22Rv1 (cell line): ENCODE measurements at regions not wholly inside any gene's neighbourhood (a gene's known extent, or its start where the extent isn't known, plus 50 kb on each side); places are given as distances from the start of the nearest gene placed in this dataset.

Source experiments
- ZFX ChIP-seq: fragments of 450-650 bp; IDR thresholded peaks from 2 replicates; pipeline ENCODE4 v1.6.1; 2017; ENCODE audit warnings: antibody characterized with exemption, borderline replicate concordance
- TF ChIP-seq, protein P1 (sequence below): fragments of 450-650 bp; IDR thresholded peaks from 2 replicates; pipeline ENCODE4 v1.5.1; 2017; ENCODE audit warnings: mild to moderate bottlenecking

GRCh38 chr10:128995676-128996075, 471.4 kb upstream of the MGMT start:
- TF ChIP-seq, protein P1, sequence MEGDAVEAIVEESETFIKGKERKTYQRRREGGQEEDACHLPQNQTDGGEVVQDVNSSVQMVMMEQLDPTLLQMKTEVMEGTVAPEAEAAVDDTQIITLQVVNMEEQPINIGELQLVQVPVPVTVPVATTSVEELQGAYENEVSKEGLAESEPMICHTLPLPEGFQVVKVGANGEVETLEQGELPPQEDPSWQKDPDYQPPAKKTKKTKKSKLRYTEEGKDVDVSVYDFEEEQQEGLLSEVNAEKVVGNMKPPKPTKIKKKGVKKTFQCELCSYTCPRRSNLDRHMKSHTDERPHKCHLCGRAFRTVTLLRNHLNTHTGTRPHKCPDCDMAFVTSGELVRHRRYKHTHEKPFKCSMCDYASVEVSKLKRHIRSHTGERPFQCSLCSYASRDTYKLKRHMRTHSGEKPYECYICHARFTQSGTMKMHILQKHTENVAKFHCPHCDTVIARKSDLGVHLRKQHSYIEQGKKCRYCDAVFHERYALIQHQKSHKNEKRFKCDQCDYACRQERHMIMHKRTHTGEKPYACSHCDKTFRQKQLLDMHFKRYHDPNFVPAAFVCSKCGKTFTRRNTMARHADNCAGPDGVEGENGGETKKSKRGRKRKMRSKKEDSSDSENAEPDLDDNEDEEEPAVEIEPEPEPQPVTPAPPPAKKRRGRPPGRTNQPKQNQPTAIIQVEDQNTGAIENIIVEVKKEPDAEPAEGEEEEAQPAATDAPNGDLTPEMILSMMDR: no peak
- no peak for TF ChIP-seq ZFX
